Lung (tissue), 11 donors: ENCODE measurements at regions not wholly inside any gene's neighbourhood (a gene's known extent, or its start where the extent isn't known, plus 50 kb on each side); places are given as distances from the start of the nearest gene placed in this dataset.

ENCODE experiments used
- ATAC-seq: fragments of 200-7000 bp; cut with Tn5 transposase; one replicate; pipeline ENCODE4 v1.9.1; 2020; ENCODE audit warnings: moderate number of reproducible peaks; ENCODE audit not compliant: insufficient read depth, low FRiP score
- DNase-seq, 3 donors: peaks; one replicate each; pipeline ENCODE4 v3.0.0-alpha.2; 2013 to 2017
- H3K27ac ChIP-seq, 2 donors: one replicate each; pipeline ENCODE4 v1.5.1; 2013; ENCODE audit warnings: mild to moderate bottlenecking in 2 of 2, moderate library complexity in 2 of 2, control low read depth in 1 of 2, inconsistent platforms in 1 of 2, low read depth in 1 of 2, low read length in 1 of 2
- H3K27me3 ChIP-seq, 3 donors: one replicate each; pipeline ENCODE4 v1.5.1; 2013; ENCODE audit warnings: low read length in 2 of 3; ENCODE audit not compliant: control insufficient read depth in 3 of 3, insufficient read depth in 3 of 3
- H3K36me3 ChIP-seq, 4 donors: one replicate each; pipeline ENCODE4 v1.5.1; 2013; ENCODE audit warnings: low read length in 4 of 4, mild to moderate bottlenecking in 1 of 4, moderate library complexity in 1 of 4; ENCODE audit not compliant: control insufficient read depth in 4 of 4, insufficient read depth in 4 of 4
- H3K4me1 ChIP-seq, 5 donors: one replicate each; pipeline ENCODE4 v1.5.1; 2013; ENCODE audit warnings: low read length in 5 of 5, mild to moderate bottlenecking in 2 of 5, moderate library complexity in 1 of 5; ENCODE audit not compliant: control insufficient read depth in 5 of 5, insufficient read depth in 5 of 5
- H3K4me3 ChIP-seq: one replicate; pipeline ENCODE4 v1.5.1; 2013; ENCODE audit warnings: mild to moderate bottlenecking, control low read depth, moderate library complexity
- H3K9ac ChIP-seq, 2 donors: one replicate each; pipeline ENCODE4 v1.5.1; 2013; ENCODE audit warnings: low read length in 2 of 2, control low read depth in 1 of 2; ENCODE audit not compliant: insufficient read depth in 1 of 2
- H3K9me3 ChIP-seq, 4 donors: one replicate each; pipeline ENCODE4 v1.5.1; 2013; ENCODE audit warnings: low read length in 3 of 4, mild to moderate bottlenecking in 1 of 4, moderate library complexity in 1 of 4; ENCODE audit not compliant: control insufficient read depth in 4 of 4, insufficient read depth in 3 of 4
- CTCF ChIP-seq: IDR thresholded peaks from 2 replicates; pipeline ENCODE4 v1.5.1; 2012; ENCODE audit warnings: mild to moderate bottlenecking; ENCODE audit errors: control extremely low read depth, extremely low read depth
- WGBS, 2 donors: extraction: QIAGEN DNeasy Blood & Tissue Kit; methylation state at CpG; one replicate each; pipeline ENCODE4 v1.1.7; 2013; 5-methylcytosine and 5-hydroxymethylcytosine counted together
- donor health status: control.
- donor health status: control.
- donor health status: Bipolar disorder and iron deficiency.
- donor health status: healthy.
- donor health status: DM: yes; HTN: yes; CAD: no.

- peak in 1 of 3 donors; percentile 6 for DNase-seq
- ATAC-seq = no peak
These were observed 391.2 kb upstream of the NECTIN3 start for GRCh38 chr3:110680450-110680849.

GRCh38 chr3:110684466-110684865, 387.1 kb upstream of the NECTIN3 start:
- WGBS, 2 donors = 65 to 74% methylated on average over 4 of the region's 4 CpGs
- TF ChIP-seq CTCF = no peak
- no peak overlapping the region for H3K27ac ChIP-seq

More at GRCh38 chr3:110680450-110680849, 391.2 kb upstream of the NECTIN3 start:
- Histone ChIP-seq H3K27me3 (no peaks in the 10 kb centered on the region), H3K27ac (no peak overlapping the region), H3K9ac (no peak overlapping the region), H3K4me1 (peaks cover 0 to 30% (median 5%) of the 10 kb centered on the region in 5 donors), H3K9me3 (peaks cover 0 to 2% (median 0%) of the 10 kb centered on the region in 4 donors), H3K4me3 (no peak overlapping the region), H3K36me3 (no peaks in the 10 kb centered on the region)
- 52 to 62% methylated on average over 5 of the region's 5 CpGs for WGBS, 2 donors
- TF ChIP-seq CTCF = no peak

GRCh38 chr3:110685630-110686029, 386.0 kb upstream of the NECTIN3 start:
- H3K4me3 ChIP-seq = no peak overlapping the region
- H3K27me3 ChIP-seq = no peaks in the 10 kb centered on the region
- ATAC-seq = no peak
- no peak overlapping the region for H3K27ac ChIP-seq
- H3K36me3 ChIP-seq = no peaks in the 10 kb centered on the region
- 53 to 68% methylated on average over 4 of the region's 4 CpGs for WGBS, 2 donors
- H3K4me1 ChIP-seq = peaks cover 0 to 28% (median 5%) of the 10 kb centered on the region in 5 donors
- DNase-seq = no peak
- TF ChIP-seq CTCF = no peak
- peaks cover 0 to 2% (median 0%) of the 10 kb centered on the region in 4 donors for H3K9me3 ChIP-seq
- no peak overlapping the region for H3K9ac ChIP-seq

More at GRCh38 chr3:110684466-110684865, 387.1 kb upstream of the NECTIN3 start:
- Histone ChIP-seq H3K4me3 (no peak overlapping the region), H3K27me3 (no peaks in the 10 kb centered on the region), H3K9ac (no peak overlapping the region), H3K36me3 (no peaks in the 10 kb centered on the region), H3K9me3 (peaks cover 0 to 2% (median 0%) of the 10 kb centered on the region in 4 donors), H3K4me1 (peaks cover 0 to 31% (median 5%) of the 10 kb centered on the region in 5 donors)
- peak; percentile 26 to 83 (median 76) for DNase-seq
- no peak for ATAC-seq

DNA sequence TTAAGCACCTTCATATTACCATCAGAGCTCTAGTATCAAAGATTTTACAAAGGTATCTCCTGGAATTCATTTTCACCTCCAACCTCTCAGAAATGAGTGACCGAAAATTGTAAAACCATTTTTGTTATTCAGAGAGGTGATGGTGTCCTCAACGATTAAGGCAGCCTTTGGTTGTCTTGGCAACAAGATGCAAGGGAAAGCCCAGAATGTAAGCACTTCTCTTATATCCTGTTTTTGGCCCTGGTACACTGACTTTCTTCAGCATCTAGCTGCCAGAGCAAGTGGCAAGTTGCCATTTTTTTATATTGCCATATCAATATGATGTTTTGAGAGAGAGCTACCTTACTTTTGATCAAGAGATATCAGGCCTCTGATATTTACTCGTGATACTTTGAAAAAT, 384.9 kb upstream of the NECTIN3 start:
- no peak for TF ChIP-seq CTCF
- Histone ChIP-seq H3K36me3 (no peaks in the 10 kb centered on the region), H3K27ac (no peak overlapping the region), H3K9ac (no peak overlapping the region), H3K9me3 (peaks cover 0 to 2% (median 0%) of the 10 kb centered on the region in 4 donors), H3K4me1 (peaks cover 0 to 28% (median 5%) of the 10 kb centered on the region in 5 donors), H3K27me3 (no peaks in the 10 kb centered on the region), H3K4me3 (no peak overlapping the region)
- 68 to 70% methylated on average over 3 of the region's 3 CpGs for WGBS, 2 donors
- ATAC-seq (no peak), DNase-seq (peak in 2 of 3 donors; percentile 57 to 72)
